PFSK-1 (cell line): ENCODE measurements at regions not wholly inside any gene's neighbourhood (a gene's known extent, or its start where the extent isn't known, plus 50 kb on each side); places are given as distances from the start of the nearest gene placed in this dataset.

Experiments used
- FOXP2 ChIP-seq: optimal IDR thresholded peaks from 2 replicates; pipeline ENCODE3; 2011; ENCODE audit warnings: borderline replicate concordance, control low read depth, inconsistent platforms; ENCODE audit not compliant: insufficient read depth; ENCODE audit errors: extremely low read length, extremely low read depth
- POLR2AphosphoS5 ChIP-seq: IDR thresholded peaks from 2 replicates; pipeline ENCODE4 v1.6.1; 2012; ENCODE audit warnings: low read depth, mild to moderate bottlenecking, control low read depth, low read length, moderate library complexity
- REST ChIP-seq, 2 experiments: IDR thresholded peaks; 2 replicates each; pipeline versions ENCODE4 v1.6.1 to v1.8.0; 2011 to 2012; ENCODE audit warnings: low read depth in 2 of 2, low read length in 2 of 2, control low read depth in 1 of 2, inconsistent platforms in 1 of 2, mild to moderate bottlenecking in 1 of 2, moderate library complexity in 1 of 2; ENCODE audit not compliant: insufficient read depth in 1 of 2
- SIN3A ChIP-seq: IDR thresholded peaks from 2 replicates; pipeline ENCODE4 v1.6.1; 2012; ENCODE audit warnings: mild to moderate bottlenecking, low read length, moderate library complexity, borderline replicate concordance; ENCODE audit not compliant: insufficient read depth
- TAF1 ChIP-seq: IDR thresholded peaks from 2 replicates; pipeline ENCODE4 v1.6.1; 2012; ENCODE audit warnings: low read length, control low read depth, borderline replicate concordance; ENCODE audit not compliant: insufficient read depth

- TF ChIP-seq TAF1 (no peak), FOXP2 (no peak), SIN3A (no peak)
These were observed 136.3 kb upstream of the SPATS2L start for GRCh38 chr2:200170221-200170620.

DNA sequence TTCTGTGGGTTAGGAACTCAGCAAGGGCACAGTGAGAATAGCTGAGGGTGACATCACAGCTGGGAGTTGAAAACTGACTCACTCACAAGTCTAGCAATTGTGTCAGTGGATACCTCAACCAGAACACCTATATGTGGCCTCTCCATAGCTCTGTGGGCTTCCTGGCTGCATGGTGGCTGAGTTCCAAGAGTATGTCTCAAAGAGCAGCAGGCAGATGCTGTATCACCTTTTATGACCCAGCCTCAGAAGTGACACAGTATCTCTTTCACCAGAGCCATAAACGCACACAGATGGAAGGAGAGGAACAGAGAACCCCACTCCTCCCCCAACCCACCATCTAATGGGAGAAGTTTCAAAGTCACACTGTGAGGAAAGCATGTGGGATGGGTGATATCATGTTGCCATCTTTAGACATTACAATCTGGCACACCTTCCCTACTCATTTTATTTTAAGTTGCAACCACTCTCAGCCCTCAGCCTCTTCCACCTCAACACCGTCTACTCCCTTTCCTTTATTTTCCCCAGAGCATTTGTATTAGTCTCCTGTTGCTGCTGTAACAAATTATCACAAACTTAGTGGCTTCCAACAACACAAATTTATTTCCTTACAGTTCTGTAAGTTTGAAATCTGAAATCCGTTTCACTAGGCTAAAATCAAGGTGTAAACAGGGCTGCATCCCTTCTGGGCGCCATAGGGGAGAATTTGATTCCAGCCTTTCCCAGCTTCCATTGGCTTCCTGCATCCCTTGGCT, 134.6 kb upstream of the SPATS2L start:
- TF ChIP-seq TAF1: no peak
- no peak for TF ChIP-seq FOXP2
- TF ChIP-seq POLR2AphosphoS5: no peak
- TF ChIP-seq REST (IDR thresholded peaks at IDR 0.05; ENCODE audit: insufficient read depth in 1 of 2, low read depth in 2 of 2, low read length in 2 of 2): no peak
- no peak for TF ChIP-seq SIN3A

DNA sequence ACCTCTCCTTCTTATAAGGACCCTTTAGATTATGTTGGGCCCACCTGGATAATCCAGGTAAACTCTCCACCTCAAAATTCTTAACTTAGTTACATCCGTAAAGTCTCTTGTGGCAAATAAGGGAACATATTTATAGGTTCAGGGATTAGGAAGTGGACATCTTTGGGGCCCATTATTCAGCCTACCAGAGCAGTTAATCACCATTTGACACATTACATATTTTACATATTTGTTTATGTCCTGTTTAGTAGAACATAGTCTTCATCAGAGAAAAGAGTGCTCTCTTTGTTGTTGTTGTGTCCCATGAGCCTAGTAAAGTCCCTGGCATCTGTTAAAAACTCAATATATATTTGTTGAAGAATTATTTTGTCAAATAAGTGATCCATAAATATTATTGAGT, 134.0 kb upstream of the SPATS2L start:
- no peak for TF ChIP-seq SIN3A
- no peak for TF ChIP-seq REST (IDR thresholded peaks at IDR 0.05; ENCODE audit: insufficient read depth in 1 of 2, low read depth in 2 of 2, low read length in 2 of 2)
- TF ChIP-seq FOXP2: no peak
- TF ChIP-seq TAF1: no peak
- no peak for TF ChIP-seq POLR2AphosphoS5

GRCh38 chr2:200172944-200173581, 133.4 kb upstream of the SPATS2L start:
- TF ChIP-seq POLR2AphosphoS5 (no peak), TAF1 (no peak), REST (IDR thresholded peaks at IDR 0.05; ENCODE audit: insufficient read depth in 1 of 2, low read depth in 2 of 2, low read length in 2 of 2) (no peak)

DNA sequence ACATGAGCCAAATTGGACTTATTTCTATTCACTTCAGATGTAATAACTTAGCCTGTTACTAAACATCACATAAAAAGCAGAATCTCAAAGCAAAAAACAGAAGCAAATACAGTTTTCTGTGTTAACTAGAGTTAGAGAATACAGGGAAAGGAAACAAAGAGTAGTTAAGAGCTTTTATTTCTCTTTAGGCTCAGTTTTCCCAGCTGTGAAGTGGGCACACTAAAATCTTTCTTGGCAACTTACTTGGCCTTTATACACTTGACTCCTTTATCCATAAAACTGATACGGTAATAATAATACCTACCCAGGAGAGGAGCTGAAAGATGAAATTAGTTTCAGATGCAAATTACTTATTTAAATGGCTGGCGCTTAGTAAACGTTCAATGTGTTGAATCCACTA, 132.8 kb upstream of the SPATS2L start:
- TF ChIP-seq REST (IDR thresholded peaks at IDR 0.05; ENCODE audit: insufficient read depth in 1 of 2, low read depth in 2 of 2, low read length in 2 of 2): no peak
